Cardiac septum (tissue), 1 donor: ENCODE measurements at regions not wholly inside any gene's neighbourhood (a gene's known extent, or its start where the extent isn't known, plus 50 kb on each side); places are given as distances from the start of the nearest gene placed in this dataset.

Experiments
- DNase-seq: peaks from one replicate; pipeline ENCODE4 v3.0.0-alpha.2; 2020; ENCODE audit warnings: low spot score
- intact Hi-C: fragments of 100-400 bp; cut with DNase I; formaldehyde crosslinking; loops from one replicate; pipeline ENCODE4 v1.14.0; 2022
- donor health status: DM: no; HTN: no; CAD: no.

GRCh38 chr2:51526766-51527165, 494.8 kb upstream of the NRXN1 start:
- DNase-seq = no peak
- intact Hi-C loops = no loop called here

- intact Hi-C loops = no loop called here
- no peak for DNase-seq
Measured at GRCh38 chr2:51516667-51517066, 484.7 kb upstream of the NRXN1 start.

GRCh38 chr2:51511002-51511401, 479.1 kb upstream of the NRXN1 start:
- DNase-seq = no peak
- intact Hi-C loops = no loop called here

- intact Hi-C loops = no loop called here
- DNase-seq = no peak
Measured at GRCh38 chr2:51510303-51510702, 478.4 kb upstream of the NRXN1 start.

GRCh38 chr2:51505533-51505932, 473.6 kb upstream of the NRXN1 start:
- no peak for DNase-seq
- intact Hi-C loops = no loop called here

GRCh38 chr2:51490576-51491234, 458.8 kb upstream of the NRXN1 start:
- DNase-seq = no peak
- intact Hi-C loops = no loop called here

- no peak for DNase-seq
- intact Hi-C loops = no loop called here
Measured at GRCh38 chr2:51484605-51485004, 452.7 kb upstream of the NRXN1 start.

- intact Hi-C loops = no loop called here
- no peak for DNase-seq
Measured at GRCh38 chr2:51483720-51484119, 451.8 kb upstream of the NRXN1 start.

GRCh38 chr2:51472783-51473182, 440.9 kb upstream of the NRXN1 start:
- no peak for DNase-seq

GRCh38 chr2:51472300-51472699, 440.4 kb upstream of the NRXN1 start:
- intact Hi-C loops = no loop called here

More at GRCh38 chr2:51472783-51473182, 440.9 kb upstream of the NRXN1 start:
- intact Hi-C loops = no loop called here

GRCh38 chr2:51469102-51469501, 437.2 kb upstream of the NRXN1 start:
- no peak for DNase-seq
- intact Hi-C loops = no loop called here

More at GRCh38 chr2:51472300-51472699, 440.4 kb upstream of the NRXN1 start:
- DNase-seq = no peak

GRCh38 chr2:51465326-51465725, 433.4 kb upstream of the NRXN1 start:
- intact Hi-C loops = no loop called here
- DNase-seq = no peak

- intact Hi-C loops = no loop called here
- no peak for DNase-seq
Measured at GRCh38 chr2:51454177-51454576, 422.2 kb upstream of the NRXN1 start.

GRCh38 chr2:51448911-51449310, 417.0 kb upstream of the NRXN1 start:
- DNase-seq = no peak
- intact Hi-C loops = no loop called here

GRCh38 chr2:51441786-51442185, 409.9 kb upstream of the NRXN1 start:
- DNase-seq = no peak
- intact Hi-C loops = no loop called here

- no peak for DNase-seq
Measured at GRCh38 chr2:51424418-51424817, 392.5 kb upstream of the NRXN1 start.

GRCh38 chr2:51420511-51420910, 388.6 kb upstream of the NRXN1 start:
- DNase-seq = no peak
- intact Hi-C loops = no loop called here

More at GRCh38 chr2:51424418-51424817, 392.5 kb upstream of the NRXN1 start:
- intact Hi-C loops = no loop called here

- DNase-seq = no peak
- intact Hi-C loops = no loop called here
Measured at GRCh38 chr2:51413726-51414125, 381.8 kb upstream of the NRXN1 start.

GRCh38 chr2:51410331-51410730, 378.4 kb upstream of the NRXN1 start:
- no peak for DNase-seq
- intact Hi-C loops = no loop called here

- intact Hi-C loops = no loop called here
- DNase-seq = no peak
Measured at GRCh38 chr2:51409920-51410319, 378.0 kb upstream of the NRXN1 start.

- DNase-seq = no peak
- intact Hi-C loops = no loop called here
Measured at GRCh38 chr2:51404226-51404625, 372.3 kb upstream of the NRXN1 start.

- DNase-seq = no peak
- intact Hi-C loops = no loop called here
Measured at GRCh38 chr2:51401546-51401945, 369.6 kb upstream of the NRXN1 start.
